Right lobe of liver (tissue), 4 donors: ENCODE measurements at regions not wholly inside any gene's neighbourhood (a gene's known extent, or its start where the extent isn't known, plus 50 kb on each side); places are given as distances from the start of the nearest gene placed in this dataset.

ENCODE experiments used
- POLR2A ChIP-seq: fragments of 450-650 bp; IDR thresholded peaks from one replicate; pipeline ENCODE4 v1.6.1; 2017; ENCODE audit warnings: antibody characterized with exemption, mild to moderate bottlenecking
- TF ChIP-seq, protein P1 (sequence below), 4 donors: fragments of 200-600 bp in 3 of 4; fragments of 450-650 bp in 1 of 4; IDR thresholded peaks; one replicate each; pipeline versions ENCODE4 v1.5.1 to v1.8.0; 2016 to 2022; ENCODE audit warnings: antibody characterized with exemption in 4 of 4, mild to moderate bottlenecking in 2 of 4
- donor health status: DM: no; HTN: no; CAD: no.
- donor health status: DM: no; HTN: no; CAD: no.
- donor health status: DM: no; HTN: yes; CAD: no.

GRCh38 chr3:29185706-29186105, 95.2 kb upstream of the RBMS3 start:
- TF ChIP-seq POLR2A: no peak
- TF ChIP-seq, protein P1, sequence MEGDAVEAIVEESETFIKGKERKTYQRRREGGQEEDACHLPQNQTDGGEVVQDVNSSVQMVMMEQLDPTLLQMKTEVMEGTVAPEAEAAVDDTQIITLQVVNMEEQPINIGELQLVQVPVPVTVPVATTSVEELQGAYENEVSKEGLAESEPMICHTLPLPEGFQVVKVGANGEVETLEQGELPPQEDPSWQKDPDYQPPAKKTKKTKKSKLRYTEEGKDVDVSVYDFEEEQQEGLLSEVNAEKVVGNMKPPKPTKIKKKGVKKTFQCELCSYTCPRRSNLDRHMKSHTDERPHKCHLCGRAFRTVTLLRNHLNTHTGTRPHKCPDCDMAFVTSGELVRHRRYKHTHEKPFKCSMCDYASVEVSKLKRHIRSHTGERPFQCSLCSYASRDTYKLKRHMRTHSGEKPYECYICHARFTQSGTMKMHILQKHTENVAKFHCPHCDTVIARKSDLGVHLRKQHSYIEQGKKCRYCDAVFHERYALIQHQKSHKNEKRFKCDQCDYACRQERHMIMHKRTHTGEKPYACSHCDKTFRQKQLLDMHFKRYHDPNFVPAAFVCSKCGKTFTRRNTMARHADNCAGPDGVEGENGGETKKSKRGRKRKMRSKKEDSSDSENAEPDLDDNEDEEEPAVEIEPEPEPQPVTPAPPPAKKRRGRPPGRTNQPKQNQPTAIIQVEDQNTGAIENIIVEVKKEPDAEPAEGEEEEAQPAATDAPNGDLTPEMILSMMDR (IDR thresholded peaks at IDR 0.05): no peak
